ENCODE measurements at regions not wholly inside any gene's neighbourhood (a gene's known extent, or its start where the extent isn't known, plus 50 kb on each side); places are given as distances from the start of the nearest gene placed in this dataset.

GRCh38 chrX:10714531-10714930 lies 94.1 kb upstream of the MID1 start:
- intact Hi-C loops (cut with DNase I), result no loop called here
- TF ChIP-seq CTCF (IDR thresholded peaks at IDR 0.05), result no peak
- Histone ChIP-seq H3K27me3 (no peaks in the 10 kb centered on the region), H3K9me3 (no peaks in the 10 kb centered on the region), H3K27ac (no peak overlapping the region), H3K36me3 (no peaks in the 10 kb centered on the region), H3K4me1 (no peaks in the 10 kb centered on the region), H3K4me3 (no peak overlapping the region)
- no peak for DNase-seq (ENCODE audit: low spot score in 2 of 2)

GRCh38 chrX:10722851-10723250 lies 102.5 kb upstream of the MID1 start:
- H3K4me3 ChIP-seq, result no peak overlapping the region
- intact Hi-C loops (cut with DNase I), result loop anchor here (1.0 to 10.0 kb wide), 3 partner anchors 88 to 535 kb away; no protein-coding TSS in a partner anchor
- H3K4me1 ChIP-seq, result peaks cover 0 to 2% of the 10 kb centered on the region in 2 donors
- TF ChIP-seq CTCF (IDR thresholded peaks at IDR 0.05), result peak; percentile 50 to 67 (median 62)
- no peak overlapping the region for H3K27ac ChIP-seq
- peak in 1 of 2 donors; percentile 79 for DNase-seq (ENCODE audit: low spot score in 2 of 2)
- no peaks in the 10 kb centered on the region for H3K36me3 ChIP-seq
- no peaks in the 10 kb centered on the region for H3K27me3 ChIP-seq
- H3K9me3 ChIP-seq, result no peaks in the 10 kb centered on the region

- no peaks in the 10 kb centered on the region for H3K9me3 ChIP-seq
- intact Hi-C loops (cut with DNase I), result loop anchor here (10.0 kb wide), 2 partner anchors 90 to 380 kb away; no protein-coding TSS in a partner anchor
These were observed 104.7 kb upstream of the MID1 start for GRCh38 chrX:10725071-10725470.

GRCh38 chrX:10726647-10727046 lies 106.3 kb upstream of the MID1 start:
- peaks cover 0 to 2% of the 10 kb centered on the region in 2 donors for H3K4me1 ChIP-seq
- no peak for DNase-seq (ENCODE audit: low spot score in 2 of 2)
- no peak for TF ChIP-seq CTCF (IDR thresholded peaks at IDR 0.05)
- H3K36me3 ChIP-seq, result no peaks in the 10 kb centered on the region
- no peak overlapping the region for H3K27ac ChIP-seq
- no peak overlapping the region for H3K4me3 ChIP-seq
- H3K9me3 ChIP-seq, result no peaks in the 10 kb centered on the region
- H3K27me3 ChIP-seq, result no peaks in the 10 kb centered on the region
- intact Hi-C loops (cut with DNase I), result loop anchor here (10.0 kb wide), 2 partner anchors 92 to 378 kb away; no protein-coding TSS in a partner anchor

More at GRCh38 chrX:10725071-10725470, 104.7 kb upstream of the MID1 start:
- no peaks in the 10 kb centered on the region for H3K36me3 ChIP-seq
- H3K4me1 ChIP-seq, result peaks cover 0 to 2% of the 10 kb centered on the region in 2 donors
- no peaks in the 10 kb centered on the region for H3K27me3 ChIP-seq
- H3K27ac ChIP-seq, result no peak overlapping the region
- no peak for DNase-seq (ENCODE audit: low spot score in 2 of 2)
- no peak for TF ChIP-seq CTCF (IDR thresholded peaks at IDR 0.05)
- no peak overlapping the region for H3K4me3 ChIP-seq

GRCh38 chrX:10728806-10729389 lies 108.5 kb upstream of the MID1 start:
- no peak overlapping the region for H3K4me3 ChIP-seq
- no peaks in the 10 kb centered on the region for H3K9me3 ChIP-seq
- H3K36me3 ChIP-seq, result no peaks in the 10 kb centered on the region
- H3K4me1 ChIP-seq, result peaks cover 0 to 2% of the 10 kb centered on the region in 2 donors
- TF ChIP-seq CTCF (IDR thresholded peaks at IDR 0.05), result no peak
- no peaks in the 10 kb centered on the region for H3K27me3 ChIP-seq
- intact Hi-C loops (cut with DNase I), result loop anchor here (10.0 kb wide), 2 partner anchors 94 to 376 kb away; no protein-coding TSS in a partner anchor
- H3K27ac ChIP-seq, result no peak overlapping the region
- DNase-seq (ENCODE audit: low spot score in 2 of 2), result no peak

Data from ascending aorta (tissue), 2 donors.